ENCODE measurements at regions not wholly inside any gene's neighbourhood (a gene's known extent, or its start where the extent isn't known, plus 50 kb on each side); places are given as distances from the start of the nearest gene placed in this dataset.

GRCh38 chr18:22813648-22814328, 119.3 kb upstream of the RBBP8 start:
- H3K27me3 ChIP-seq (ENCODE audit: insufficient read depth in 3 of 3, low read length in 2 of 3), result peaks cover 1 to 6% (median 4%) of the 10 kb centered on the region in 3 donors
- intact Hi-C loops (cut with DNase I), result no loop called here
- ATAC-seq (no peak), DNase-seq (no peak)
- H3K4me1 ChIP-seq, result no peaks in the 10 kb centered on the region
- no peak overlapping the region for H3K27ac ChIP-seq
- H3K4me3 ChIP-seq, result no peak overlapping the region
- no peaks in the 10 kb centered on the region for H3K36me3 ChIP-seq (ENCODE audit: insufficient read depth in 1 of 2, low read depth in 1 of 2)
- TF ChIP-seq CTCF (IDR thresholded peaks at IDR 0.05), result peak; percentile 23
- no peaks in the 10 kb centered on the region for H3K9me3 ChIP-seq
- 10 to 14% (median 12%) methylated on average over 6 of the region's 6 CpGs for WGBS, 3 donors

- Histone ChIP-seq H3K4me1 (no peaks in the 10 kb centered on the region), H3K27ac (no peak overlapping the region), H3K9me3 (no peaks in the 10 kb centered on the region), H3K27me3 (ENCODE audit: insufficient read depth in 3 of 3, low read length in 2 of 3) (peaks cover 1 to 6% (median 4%) of the 10 kb centered on the region in 3 donors), H3K4me3 (no peak overlapping the region), H3K36me3 (ENCODE audit: insufficient read depth in 1 of 2, low read depth in 1 of 2) (no peaks in the 10 kb centered on the region)
- no peak for ATAC-seq
- WGBS, 3 donors, result 44 to 51% (median 46%) methylated on average over 4 of the region's 4 CpGs
- no peak for DNase-seq
- TF ChIP-seq CTCF (IDR thresholded peaks at IDR 0.05), result no peak
- intact Hi-C loops (cut with DNase I), result no loop called here
Observed at GRCh38 chr18:22814329-22814703, 118.8 kb upstream of the RBBP8 start.

GRCh38 chr18:22816266-22817176, 116.6 kb upstream of the RBBP8 start:
- Histone ChIP-seq H3K27ac (no peak overlapping the region), H3K27me3 (ENCODE audit: insufficient read depth in 3 of 3, low read length in 2 of 3) (peaks cover 1 to 6% (median 4%) of the 10 kb centered on the region in 3 donors), H3K4me3 (no peak overlapping the region), H3K36me3 (ENCODE audit: insufficient read depth in 1 of 2, low read depth in 1 of 2) (no peaks in the 10 kb centered on the region), H3K9me3 (no peaks in the 10 kb centered on the region), H3K4me1 (no peaks in the 10 kb centered on the region)
- no peak for ATAC-seq
- no peak for TF ChIP-seq CTCF (IDR thresholded peaks at IDR 0.05)
- intact Hi-C loops (cut with DNase I), result no loop called here
- 48 to 58% (median 49%) methylated on average over 17 to 18 of the region's 18 CpGs for WGBS, 3 donors
- no peak for DNase-seq

GRCh38 chr18:22817844-22818243, 115.3 kb upstream of the RBBP8 start:
- WGBS, 3 donors, result 30 to 40% (median 35%) methylated on average over 1 of the region's 1 CpG

More at GRCh38 chr18:22817844-22818243, 115.3 kb upstream of the RBBP8 start:
- Histone ChIP-seq H3K27me3 (ENCODE audit: insufficient read depth in 3 of 3, low read length in 2 of 3) (peaks cover 1 to 7% (median 6%) of the 10 kb centered on the region in 3 donors), H3K36me3 (ENCODE audit: insufficient read depth in 1 of 2, low read depth in 1 of 2) (no peaks in the 10 kb centered on the region), H3K4me1 (no peaks in the 10 kb centered on the region), H3K4me3 (no peak overlapping the region), H3K27ac (no peak overlapping the region), H3K9me3 (no peaks in the 10 kb centered on the region)
- TF ChIP-seq CTCF (IDR thresholded peaks at IDR 0.05), result no peak
- intact Hi-C loops (cut with DNase I), result no loop called here
- ATAC-seq, result no peak
- DNase-seq, result no peak

Measured in psoas muscle (tissue), 7 donors.